ENCODE measurements at regions not wholly inside any gene's neighbourhood (a gene's known extent, or its start where the extent isn't known, plus 50 kb on each side); places are given as distances from the start of the nearest gene placed in this dataset.

DNA sequence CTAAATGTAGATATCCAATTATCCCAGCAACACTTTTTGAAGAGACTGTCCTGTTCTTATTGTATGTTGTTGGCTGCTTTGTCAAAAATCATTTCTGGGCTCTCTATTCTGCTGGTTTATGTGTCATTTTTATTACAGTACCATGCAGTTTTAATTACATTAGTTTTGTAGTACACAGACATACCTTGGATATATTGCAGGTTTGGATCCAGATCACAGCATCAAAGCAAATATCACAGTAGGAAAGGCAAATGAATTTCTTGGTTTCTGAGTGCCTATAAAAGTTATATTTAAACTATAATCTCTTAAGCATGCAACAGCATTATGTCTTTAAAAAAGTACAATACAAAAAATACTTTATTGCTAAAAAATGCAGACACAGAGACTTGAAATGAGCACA lies 564.2 kb upstream of the MIR17HG start:
- no peak for ATAC-seq
- no peaks in the 10 kb centered on the region for H3K36me3 ChIP-seq
- TF ChIP-seq POLR2A (IDR thresholded peaks at IDR 0.05) (no peak), EP300 (IDR thresholded peaks at IDR 0.05) (no peak), POLR2AphosphoS5 (IDR thresholded peaks at IDR 0.05) (no peak)
- TF ChIP-seq, protein P1, sequence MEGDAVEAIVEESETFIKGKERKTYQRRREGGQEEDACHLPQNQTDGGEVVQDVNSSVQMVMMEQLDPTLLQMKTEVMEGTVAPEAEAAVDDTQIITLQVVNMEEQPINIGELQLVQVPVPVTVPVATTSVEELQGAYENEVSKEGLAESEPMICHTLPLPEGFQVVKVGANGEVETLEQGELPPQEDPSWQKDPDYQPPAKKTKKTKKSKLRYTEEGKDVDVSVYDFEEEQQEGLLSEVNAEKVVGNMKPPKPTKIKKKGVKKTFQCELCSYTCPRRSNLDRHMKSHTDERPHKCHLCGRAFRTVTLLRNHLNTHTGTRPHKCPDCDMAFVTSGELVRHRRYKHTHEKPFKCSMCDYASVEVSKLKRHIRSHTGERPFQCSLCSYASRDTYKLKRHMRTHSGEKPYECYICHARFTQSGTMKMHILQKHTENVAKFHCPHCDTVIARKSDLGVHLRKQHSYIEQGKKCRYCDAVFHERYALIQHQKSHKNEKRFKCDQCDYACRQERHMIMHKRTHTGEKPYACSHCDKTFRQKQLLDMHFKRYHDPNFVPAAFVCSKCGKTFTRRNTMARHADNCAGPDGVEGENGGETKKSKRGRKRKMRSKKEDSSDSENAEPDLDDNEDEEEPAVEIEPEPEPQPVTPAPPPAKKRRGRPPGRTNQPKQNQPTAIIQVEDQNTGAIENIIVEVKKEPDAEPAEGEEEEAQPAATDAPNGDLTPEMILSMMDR (IDR thresholded peaks at IDR 0.05) = no peak
- no peaks in the 10 kb centered on the region for H3K9me3 ChIP-seq
- no peaks in the 10 kb centered on the region for H3K4me1 ChIP-seq
- no peak overlapping the region for H3K27ac ChIP-seq
- H3K27me3 ChIP-seq = no peaks in the 10 kb centered on the region
- H3K4me3 ChIP-seq = no peak overlapping the region

DNA sequence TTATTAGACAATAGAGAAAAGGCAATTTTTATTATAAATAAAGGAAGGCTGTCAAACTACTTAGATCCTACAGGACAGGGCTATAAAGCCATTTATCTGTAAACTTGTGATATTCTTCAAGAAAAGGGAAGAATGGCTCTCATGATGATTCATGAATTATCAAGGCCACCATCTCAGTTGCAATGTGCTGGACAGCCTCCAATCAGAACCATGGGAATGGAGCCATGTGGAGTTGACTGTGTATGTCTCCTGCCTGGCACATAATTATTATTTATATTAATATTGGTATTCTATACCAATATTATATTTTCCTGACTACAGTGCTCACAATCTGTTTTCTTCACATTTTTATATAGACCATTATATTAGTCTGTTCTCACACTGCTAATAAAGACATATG lies 560.5 kb upstream of the MIR17HG start:
- Histone ChIP-seq H3K27ac (no peak overlapping the region), H3K4me1 (no peaks in the 10 kb centered on the region), H3K36me3 (no peaks in the 10 kb centered on the region), H3K27me3 (no peaks in the 10 kb centered on the region), H3K9me3 (no peaks in the 10 kb centered on the region), H3K4me3 (no peak overlapping the region)
- no peak for ATAC-seq
- TF ChIP-seq POLR2A (IDR thresholded peaks at IDR 0.05) (no peak), POLR2AphosphoS5 (IDR thresholded peaks at IDR 0.05) (no peak), EP300 (IDR thresholded peaks at IDR 0.05) (no peak)
- TF ChIP-seq, protein P1 (IDR thresholded peaks at IDR 0.05) = no peak

DNA sequence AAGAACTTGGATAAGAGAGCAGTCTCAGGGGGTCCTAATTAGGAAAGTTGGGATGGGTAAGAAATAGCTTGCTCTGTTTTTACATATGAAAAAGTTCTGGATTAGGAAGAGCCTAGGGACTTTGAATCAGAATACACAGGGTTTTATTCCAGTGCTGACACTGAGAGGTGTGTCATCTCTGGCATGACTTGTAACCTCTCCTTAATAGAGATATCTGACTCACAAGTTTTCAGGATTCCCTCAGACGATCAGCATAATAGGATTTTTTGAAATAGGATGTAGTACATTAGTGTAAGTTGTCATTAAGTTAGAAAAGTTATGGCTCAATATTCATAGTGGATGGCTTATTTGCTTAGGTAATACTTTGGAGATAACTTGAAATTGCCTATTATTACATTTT lies 555.2 kb upstream of the MIR17HG start:
- H3K27ac ChIP-seq = no peak overlapping the region
- H3K36me3 ChIP-seq = no peaks in the 10 kb centered on the region
- no peak for ATAC-seq
- TF ChIP-seq POLR2AphosphoS5 (IDR thresholded peaks at IDR 0.05) = no peak
- TF ChIP-seq POLR2A (IDR thresholded peaks at IDR 0.05) = no peak
- TF ChIP-seq, protein P1 (IDR thresholded peaks at IDR 0.05) = no peak
- no peak for TF ChIP-seq EP300 (IDR thresholded peaks at IDR 0.05)
- no peak overlapping the region for H3K4me3 ChIP-seq
- WGBS, 2 donors (ENCODE audit: low coverage in 1 of 2) = 60 to 67% methylated on average over 1 of the region's 1 CpG
- H3K9me3 ChIP-seq = no peaks in the 10 kb centered on the region
- no peaks in the 10 kb centered on the region for H3K27me3 ChIP-seq
- no peaks in the 10 kb centered on the region for H3K4me1 ChIP-seq

DNA sequence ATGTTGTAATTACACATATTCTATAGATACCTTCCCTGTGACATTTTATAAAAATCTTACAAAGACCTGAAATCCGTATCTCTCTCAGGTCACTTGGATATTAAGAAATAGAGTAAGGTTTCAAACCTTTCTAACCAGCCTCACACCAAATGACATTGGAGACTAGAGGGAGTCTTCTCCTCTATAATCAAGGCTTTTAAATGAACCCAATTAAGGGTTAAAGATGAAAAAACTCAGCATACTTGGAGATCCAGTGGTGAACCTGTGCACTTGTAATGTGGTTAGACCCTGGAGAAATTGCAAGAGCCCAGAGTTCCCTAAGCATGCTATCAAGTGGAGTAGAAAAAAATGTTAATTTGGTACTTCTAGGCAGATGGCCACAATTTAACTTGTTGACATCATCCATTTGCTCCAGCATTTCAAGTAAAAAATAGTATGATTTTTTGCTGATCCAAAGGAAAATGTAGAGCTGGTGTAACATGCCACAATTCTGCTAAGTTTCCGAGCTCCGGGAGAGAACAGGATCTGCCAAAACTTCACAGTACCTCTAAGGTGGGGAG lies 554.1 kb upstream of the MIR17HG start:
- Histone ChIP-seq H3K27me3 (no peaks in the 10 kb centered on the region), H3K4me3 (no peak overlapping the region), H3K27ac (no peak overlapping the region), H3K36me3 (no peaks in the 10 kb centered on the region), H3K9me3 (no peaks in the 10 kb centered on the region), H3K4me1 (no peaks in the 10 kb centered on the region)
- WGBS, 2 donors (ENCODE audit: low coverage in 1 of 2) = 55 to 59% methylated on average over 3 of the region's 3 CpGs
- no peak for ATAC-seq
- TF ChIP-seq EP300 (IDR thresholded peaks at IDR 0.05) = no peak
- no peak for TF ChIP-seq POLR2A (IDR thresholded peaks at IDR 0.05)
- TF ChIP-seq POLR2AphosphoS5 (IDR thresholded peaks at IDR 0.05) = no peak
- TF ChIP-seq, protein P1 (IDR thresholded peaks at IDR 0.05) = no peak

DNA sequence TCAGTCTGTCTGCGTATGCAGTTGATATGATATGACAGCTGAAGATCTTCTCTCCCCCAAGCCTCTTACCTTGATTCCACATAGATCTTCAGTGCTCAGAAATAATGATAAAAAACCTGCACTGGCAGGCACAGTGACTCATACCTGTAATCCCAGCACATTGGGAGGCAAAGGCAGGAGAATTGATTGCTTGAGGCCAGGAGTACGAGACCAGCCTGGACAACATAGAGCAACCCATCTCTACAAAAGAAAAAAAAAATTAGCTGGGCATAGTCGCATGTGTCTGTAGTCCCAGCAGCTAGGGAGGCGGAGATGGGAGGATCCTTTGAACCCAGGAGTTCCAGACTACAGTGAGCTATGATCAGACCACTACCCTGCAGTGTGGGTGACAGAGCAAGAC lies 551.0 kb upstream of the MIR17HG start:
- ATAC-seq = no peak
- Histone ChIP-seq H3K4me1 (no peaks in the 10 kb centered on the region), H3K4me3 (no peak overlapping the region)

More for the DNA sequence above, 551.0 kb upstream of the MIR17HG start:
- no peak for TF ChIP-seq POLR2AphosphoS5 (IDR thresholded peaks at IDR 0.05)
- TF ChIP-seq, protein P1 (IDR thresholded peaks at IDR 0.05) = no peak
- TF ChIP-seq POLR2A (IDR thresholded peaks at IDR 0.05) = no peak
- TF ChIP-seq EP300 (IDR thresholded peaks at IDR 0.05) = no peak
- no peaks in the 10 kb centered on the region for H3K36me3 ChIP-seq
- H3K27ac ChIP-seq = no peak overlapping the region
- H3K27me3 ChIP-seq = no peaks in the 10 kb centered on the region
- no peaks in the 10 kb centered on the region for H3K9me3 ChIP-seq
- 91 to 92% methylated on average over 3 to 4 of the region's 4 CpGs for WGBS, 2 donors (ENCODE audit: low coverage in 1 of 2)

Data from gastroesophageal sphincter (tissue), 4 donors.